ENCODE measurements at regions not wholly inside any gene's neighbourhood (a gene's known extent, or its start where the extent isn't known, plus 50 kb on each side); places are given as distances from the start of the nearest gene placed in this dataset.

GRCh38 chr1:97976801-97977200 lies 56.0 kb upstream of the DPYD start:
- DNase-seq (ENCODE audit: low spot score), result no peak
